ENCODE measurements at regions not wholly inside any gene's neighbourhood (a gene's known extent, or its start where the extent isn't known, plus 50 kb on each side); places are given as distances from the start of the nearest gene placed in this dataset.

GRCh38 chr5:141747152-141748141 is 65.4 kb upstream of the ARAP3 start:
- DNase-seq (ENCODE audit: low read depth in 2 of 2), result peak; percentile 54 to 82

GRCh38 chr5:141746395-141746794 is 64.4 kb upstream of the ARAP3 start:
- DNase-seq (ENCODE audit: low read depth in 2 of 2), result no peak

GRCh38 chr5:141745390-141745789 is 63.4 kb upstream of the ARAP3 start:
- DNase-seq (ENCODE audit: low read depth in 2 of 2), result no peak

- no peak for DNase-seq (ENCODE audit: low read depth in 2 of 2)
Measured at GRCh38 chr5:141743866-141744272, 61.8 kb upstream of the ARAP3 start.

GRCh38 chr5:141742866-141743851 is 61.1 kb upstream of the ARAP3 start:
- DNase-seq (ENCODE audit: low read depth in 2 of 2), result peak; percentile 49 to 56

GRCh38 chr5:141742144-141742543 is 60.1 kb upstream of the ARAP3 start:
- DNase-seq (ENCODE audit: low read depth in 2 of 2), result no peak

- no peak for DNase-seq (ENCODE audit: low read depth in 2 of 2)
Measured at GRCh38 chr5:141740885-141741284, 58.9 kb upstream of the ARAP3 start.

- no peak for DNase-seq (ENCODE audit: low read depth in 2 of 2)
Measured at GRCh38 chr5:141737535-141737934, 55.5 kb upstream of the ARAP3 start.

GRCh38 chr5:141735823-141736222 is 53.8 kb upstream of the ARAP3 start:
- DNase-seq (ENCODE audit: low read depth in 2 of 2), result no peak

- peak; percentile 70 to 77 for DNase-seq (ENCODE audit: low read depth in 2 of 2)
Measured at GRCh38 chr5:141734501-141735229, 52.6 kb upstream of the ARAP3 start.

GRCh38 chr5:141733198-141733597 is 51.2 kb upstream of the ARAP3 start:
- DNase-seq (ENCODE audit: low read depth in 2 of 2), result no peak

- no peak for DNase-seq (ENCODE audit: low read depth in 2 of 2)
Measured at GRCh38 chr5:141732417-141732816, 50.4 kb upstream of the ARAP3 start.

All from lung microvascular endothelial cell (primary cell).